A549 (cell line): ENCODE measurements at regions not wholly inside any gene's neighbourhood (a gene's known extent, or its start where the extent isn't known, plus 50 kb on each side); places are given as distances from the start of the nearest gene placed in this dataset.

ENCODE experiments used
- BHLHE40 ChIP-seq: IDR thresholded peaks from 2 replicates; pipeline ENCODE4 v1.6.1; 2012; ENCODE audit warnings: low read depth, low read length, inconsistent platforms
- CTCF ChIP-seq: fragments of >200 bp; sonication (Bioruptor Twin); formaldehyde crosslinking; IDR thresholded peaks from 3 replicates; pipeline ENCODE4 v1.5.1; 2016
- EP300 ChIP-seq, 2 experiments: fragments of >200 bp; sonication (Bioruptor Twin); formaldehyde crosslinking; IDR thresholded peaks; 2 replicates in 1 of 2; 3 replicates in 1 of 2; pipeline ENCODE4 v1.6.1; 2016 to 2017
- RAD21 ChIP-seq, 2 experiments: fragments of >200 bp in 1 of 2; sonication (Bioruptor Twin) in 1 of 2; formaldehyde crosslinking in 1 of 2; IDR thresholded peaks in 1 of 2; conservative IDR thresholded peaks in 1 of 2; 2 replicates in 1 of 2; 3 replicates in 1 of 2; pipeline ENCODE4 v1.6.1; 2012 to 2018; ENCODE audit warnings: inconsistent platforms in 1 of 2
- TF ChIP-seq, protein P1 (sequence below): IDR thresholded peaks from 2 replicates; pipeline ENCODE4 v1.6.1; 2012

- TF ChIP-seq, protein P1, sequence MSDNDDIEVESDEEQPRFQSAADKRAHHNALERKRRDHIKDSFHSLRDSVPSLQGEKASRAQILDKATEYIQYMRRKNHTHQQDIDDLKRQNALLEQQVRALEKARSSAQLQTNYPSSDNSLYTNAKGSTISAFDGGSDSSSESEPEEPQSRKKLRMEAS, result no peak
- no peak for TF ChIP-seq BHLHE40
- no peak for TF ChIP-seq RAD21 (conservative IDR thresholded peaks at IDR 0.05 in 1 of 2, IDR thresholded peaks at IDR 0.05 in 1 of 2)
- no peak for TF ChIP-seq EP300 (IDR thresholded peaks at IDR 0.05)
- TF ChIP-seq CTCF, result no peak
Measured at GRCh38 chr2:129180124-129180716, 799.2 kb upstream of the RAB6C start.
